SHP77 (cell line): ENCODE measurements at regions not wholly inside any gene's neighbourhood (a gene's known extent, or its start where the extent isn't known, plus 50 kb on each side); places are given as distances from the start of the nearest gene placed in this dataset.

ENCODE experiments used
- DNase-seq, 2 experiments: peaks; one replicate each; lab custom pipeline; 2025; lab: John Stamatoyannopoulos, UW

- DNase-seq, result no peak
Observed at GRCh38 chr12:41981758-41982157, 162.9 kb downstream of the GXYLT1 start.

- DNase-seq, result no peak
Observed at GRCh38 chr12:41981013-41981412, 163.7 kb downstream of the GXYLT1 start.

GRCh38 chr12:41980390-41980789 is 164.3 kb downstream of the GXYLT1 start:
- no peak for DNase-seq

- DNase-seq, result no peak
Observed at GRCh38 chr12:41979574-41979973, 165.1 kb downstream of the GXYLT1 start.

- no peak for DNase-seq
Observed at GRCh38 chr12:41972598-41972997, 172.1 kb downstream of the GXYLT1 start.

GRCh38 chr12:41972196-41972595 is 172.5 kb downstream of the GXYLT1 start:
- no peak for DNase-seq

- DNase-seq, result no peak
Observed at GRCh38 chr12:41970744-41971143, 173.9 kb downstream of the GXYLT1 start.

GRCh38 chr12:41968599-41968998 is 176.1 kb downstream of the GXYLT1 start:
- no peak for DNase-seq

GRCh38 chr12:41967668-41968500 is 176.8 kb downstream of the GXYLT1 start:
- DNase-seq, result no peak

- no peak for DNase-seq
Observed at GRCh38 chr12:41966916-41967315, 177.8 kb downstream of the GXYLT1 start.

GRCh38 chr12:41966001-41966400 is 178.7 kb downstream of the GXYLT1 start:
- DNase-seq, result no peak

GRCh38 chr12:41963398-41963797 is 181.3 kb downstream of the GXYLT1 start:
- no peak for DNase-seq

GRCh38 chr12:41962171-41962572 is 182.5 kb downstream of the GXYLT1 start:
- peak; percentile 21 to 50 for DNase-seq

- no peak for DNase-seq
Observed at GRCh38 chr12:41959271-41959670, 185.4 kb downstream of the GXYLT1 start.

GRCh38 chr12:41956353-41956752 is 188.3 kb downstream of the GXYLT1 start:
- no peak for DNase-seq

GRCh38 chr12:41950455-41950854 is 194.2 kb downstream of the GXYLT1 start:
- no peak for DNase-seq

- no peak for DNase-seq
Observed at GRCh38 chr12:41946106-41946505, 198.6 kb downstream of the GXYLT1 start.

GRCh38 chr12:41944216-41944615 is 200.5 kb downstream of the GXYLT1 start:
- DNase-seq, result no peak

- no peak for DNase-seq
Observed at GRCh38 chr12:41943671-41944070, 201.0 kb downstream of the GXYLT1 start.

- DNase-seq, result no peak
Observed at GRCh38 chr12:41942354-41942753, 202.3 kb downstream of the GXYLT1 start.

- no peak for DNase-seq
Observed at GRCh38 chr12:41941079-41941478, 203.6 kb downstream of the GXYLT1 start.

- no peak for DNase-seq
Observed at GRCh38 chr12:41940571-41940970, 204.1 kb downstream of the GXYLT1 start.

GRCh38 chr12:41936333-41936732 is 208.3 kb downstream of the GXYLT1 start:
- DNase-seq, result no peak

- no peak for DNase-seq
Observed at GRCh38 chr12:41935911-41936310, 208.8 kb downstream of the GXYLT1 start.
